GM12874 (cell line): ENCODE measurements at regions not wholly inside any gene's neighbourhood (a gene's known extent, or its start where the extent isn't known, plus 50 kb on each side); places are given as distances from the start of the nearest gene placed in this dataset.

Experiments
- TF ChIP-seq, protein P1 (sequence below): IDR thresholded peaks from 2 replicates; pipeline ENCODE4 v1.5.1; 2011; ENCODE audit warnings: low read depth, mild to moderate bottlenecking, control low read depth, low read length, moderate library complexity; ENCODE audit not compliant: insufficient read depth

DNA sequence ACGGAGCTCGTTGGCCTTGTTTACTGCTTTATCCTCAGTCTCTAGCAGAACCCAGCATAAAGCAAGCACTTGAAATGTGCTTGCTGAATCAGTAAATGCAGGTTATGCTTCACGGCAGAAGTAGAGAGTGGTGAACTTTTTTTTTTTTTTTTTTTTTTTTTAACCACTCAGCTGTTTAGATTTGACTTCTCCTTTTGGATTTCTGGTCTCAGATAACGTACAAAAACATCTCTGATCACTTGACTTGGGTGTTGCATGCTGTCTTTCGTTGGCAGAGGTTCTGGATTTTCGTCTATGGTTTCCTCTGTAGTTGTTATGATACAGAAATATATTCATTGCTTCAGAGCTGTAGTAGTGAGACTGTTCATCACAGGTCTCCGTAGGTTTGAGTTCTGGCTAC is 242.5 kb upstream of the HABP2 start:
- TF ChIP-seq, protein P1, sequence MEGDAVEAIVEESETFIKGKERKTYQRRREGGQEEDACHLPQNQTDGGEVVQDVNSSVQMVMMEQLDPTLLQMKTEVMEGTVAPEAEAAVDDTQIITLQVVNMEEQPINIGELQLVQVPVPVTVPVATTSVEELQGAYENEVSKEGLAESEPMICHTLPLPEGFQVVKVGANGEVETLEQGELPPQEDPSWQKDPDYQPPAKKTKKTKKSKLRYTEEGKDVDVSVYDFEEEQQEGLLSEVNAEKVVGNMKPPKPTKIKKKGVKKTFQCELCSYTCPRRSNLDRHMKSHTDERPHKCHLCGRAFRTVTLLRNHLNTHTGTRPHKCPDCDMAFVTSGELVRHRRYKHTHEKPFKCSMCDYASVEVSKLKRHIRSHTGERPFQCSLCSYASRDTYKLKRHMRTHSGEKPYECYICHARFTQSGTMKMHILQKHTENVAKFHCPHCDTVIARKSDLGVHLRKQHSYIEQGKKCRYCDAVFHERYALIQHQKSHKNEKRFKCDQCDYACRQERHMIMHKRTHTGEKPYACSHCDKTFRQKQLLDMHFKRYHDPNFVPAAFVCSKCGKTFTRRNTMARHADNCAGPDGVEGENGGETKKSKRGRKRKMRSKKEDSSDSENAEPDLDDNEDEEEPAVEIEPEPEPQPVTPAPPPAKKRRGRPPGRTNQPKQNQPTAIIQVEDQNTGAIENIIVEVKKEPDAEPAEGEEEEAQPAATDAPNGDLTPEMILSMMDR, result no peak

DNA sequence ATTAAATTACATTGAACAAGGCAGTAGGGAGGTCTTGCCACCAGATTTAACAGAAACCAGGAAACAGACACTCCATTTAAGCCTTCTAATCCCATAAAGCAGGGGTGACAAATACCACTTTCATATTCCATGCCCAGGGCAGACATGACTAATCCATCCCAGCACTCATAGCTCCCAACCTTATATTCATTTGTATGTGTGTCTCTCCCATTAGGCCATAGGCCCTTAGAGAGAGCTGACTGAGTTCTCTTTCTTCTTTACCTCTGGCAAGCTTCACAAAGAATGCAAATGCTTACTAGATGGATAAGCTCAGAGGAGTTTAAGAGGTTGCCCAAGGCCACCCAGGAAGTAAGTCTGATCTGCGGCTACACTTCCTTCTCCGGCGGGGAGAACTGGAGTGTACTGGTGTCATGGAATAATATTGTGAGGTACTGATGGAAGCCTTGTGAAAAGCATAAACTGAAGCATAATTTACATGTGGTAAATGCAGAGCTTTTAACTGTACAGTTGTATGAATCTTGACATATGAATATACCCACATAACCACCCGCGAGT is 239.7 kb upstream of the HABP2 start:
- TF ChIP-seq, protein P1, result no peak

DNA sequence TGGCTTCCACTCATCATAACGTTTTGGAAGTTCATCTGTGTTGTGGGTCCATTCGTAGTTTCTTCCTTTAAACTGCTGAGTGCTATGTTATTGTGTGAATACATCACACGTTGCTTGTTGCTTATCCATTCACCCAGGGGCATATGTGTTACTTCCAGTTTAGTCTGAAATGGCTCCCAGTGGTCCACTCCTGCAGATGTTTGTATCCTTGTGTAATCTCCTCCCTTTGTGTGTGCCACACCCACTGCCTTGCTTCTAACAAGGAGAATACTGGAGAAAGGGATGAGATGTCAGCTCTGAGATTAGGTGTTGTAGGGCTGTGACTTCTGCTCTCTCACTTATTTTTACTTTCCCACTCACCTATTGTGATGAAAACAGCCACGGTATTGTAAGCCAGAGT is 239.1 kb upstream of the HABP2 start:
- TF ChIP-seq, protein P1, result no peak

DNA sequence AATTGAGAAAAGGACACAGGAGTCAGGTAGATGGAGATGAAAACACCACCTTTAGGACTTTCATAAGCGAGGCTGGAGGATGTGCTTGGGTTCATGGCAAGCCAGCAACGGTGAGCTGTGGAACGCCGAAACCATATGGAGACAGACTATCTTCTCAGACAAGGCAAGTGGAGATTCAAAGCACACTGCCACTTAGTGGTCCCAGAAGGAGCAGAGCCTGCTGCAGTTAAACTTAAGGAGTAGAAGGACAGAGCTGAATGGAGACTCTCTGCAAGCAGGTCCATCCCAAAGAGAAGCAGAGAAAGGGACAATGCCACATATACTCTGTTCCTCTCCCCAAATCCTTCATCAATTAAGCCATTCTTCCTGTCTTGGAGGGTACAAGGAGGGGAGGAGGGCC is 236.3 kb upstream of the HABP2 start:
- TF ChIP-seq, protein P1, result no peak

DNA sequence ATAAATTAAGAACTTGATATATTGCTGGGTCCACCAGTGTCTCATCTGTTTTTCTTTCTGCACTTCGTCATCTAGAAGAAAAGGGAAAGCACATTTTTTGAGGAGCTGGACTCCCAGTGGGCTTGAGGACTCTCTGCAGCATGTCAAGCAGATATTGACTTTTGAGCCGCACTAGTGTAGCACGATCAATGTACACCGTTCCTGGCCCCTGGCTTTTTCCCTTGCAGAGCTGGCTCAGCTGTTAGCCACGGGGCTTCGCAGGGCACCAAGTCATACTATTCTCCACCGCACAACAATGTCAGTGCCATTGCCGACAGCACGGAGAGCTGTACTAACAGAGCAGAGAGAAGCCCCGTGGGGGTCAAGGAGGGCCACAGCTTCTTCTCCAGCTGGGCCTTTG is 235.4 kb upstream of the HABP2 start:
- TF ChIP-seq, protein P1, result no peak

DNA sequence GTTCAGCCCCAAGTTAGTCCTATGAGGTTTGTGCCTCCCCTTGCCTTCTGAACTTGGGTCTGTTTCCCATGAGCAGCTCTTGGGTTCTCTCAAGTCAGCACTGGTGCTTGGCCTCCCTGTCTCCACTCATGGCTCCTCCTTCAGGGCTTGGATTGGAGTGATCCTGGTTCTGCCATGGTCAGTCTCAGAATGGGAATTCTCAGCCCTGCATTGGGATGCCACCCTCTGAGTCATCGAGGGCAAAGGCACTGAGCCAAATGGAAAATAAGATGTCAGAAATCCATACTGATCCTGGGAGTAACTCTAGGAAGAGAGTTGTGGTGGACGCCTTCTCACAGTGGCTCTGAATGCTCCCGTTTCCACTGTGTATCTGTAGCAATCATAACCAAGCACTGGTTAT is 233.4 kb upstream of the HABP2 start:
- TF ChIP-seq, protein P1, result no peak

DNA sequence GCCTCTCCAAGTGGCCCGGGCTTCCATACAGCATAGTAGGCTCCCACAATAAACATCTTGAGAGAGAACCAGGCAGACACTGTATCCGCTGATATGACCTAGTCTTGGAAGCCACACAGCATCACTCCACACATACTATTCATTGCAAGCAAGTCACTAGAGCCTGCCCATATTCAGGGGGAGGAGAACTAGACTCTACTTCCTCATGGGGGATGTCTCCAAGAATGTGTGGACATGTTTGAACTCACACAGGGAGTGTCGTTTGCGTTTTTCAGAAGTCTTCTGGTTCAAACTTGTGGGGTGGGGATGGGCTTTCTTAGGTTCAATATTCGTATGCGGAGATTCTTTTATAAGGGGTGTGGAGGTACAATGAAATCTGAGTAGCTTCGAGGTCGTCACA is 232.6 kb upstream of the HABP2 start:
- TF ChIP-seq, protein P1, result no peak

DNA sequence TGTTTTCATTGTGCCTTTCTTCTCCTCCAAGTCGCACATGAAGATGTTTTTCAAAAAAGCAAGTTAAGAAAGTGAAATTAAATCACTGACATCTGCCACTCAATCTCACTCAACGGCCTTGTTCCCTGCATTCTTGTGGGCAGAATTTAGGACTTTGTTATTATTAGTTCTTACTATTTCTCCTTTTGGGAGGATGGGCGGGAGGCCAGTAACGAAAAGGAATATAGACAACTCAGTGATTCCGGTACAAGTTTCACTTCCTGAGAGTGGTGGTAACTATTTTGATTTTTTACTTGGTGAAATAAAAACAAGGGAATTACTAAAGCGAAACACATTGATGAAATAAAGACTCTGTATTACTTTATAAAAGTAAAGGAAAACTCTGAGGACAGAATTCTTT is 231.9 kb upstream of the HABP2 start:
- TF ChIP-seq, protein P1, result no peak
